ENCODE measurements at regions not wholly inside any gene's neighbourhood (a gene's known extent, or its start where the extent isn't known, plus 50 kb on each side); places are given as distances from the start of the nearest gene placed in this dataset.
"Not testable (repeated sequence)": the region's sequence is repeated elsewhere in the genome, so short reads cannot be mapped to it uniquely, and the experiment has no call there.

GRCh38 chr2:59413751-59414570 is 1139.5 kb downstream of the BCL11A start:
- no peak for DNase-seq (ENCODE audit: low spot score)
- ATAC-seq, result no peak

- ATAC-seq (no peak), DNase-seq (ENCODE audit: low spot score) (no peak)
These were observed 1154.3 kb downstream of the BCL11A start for GRCh38 chr2:59399126-59399525.

- ATAC-seq, result no peak
- no peak for DNase-seq (ENCODE audit: low spot score)
These were observed 1155.4 kb downstream of the BCL11A start for GRCh38 chr2:59398081-59398480.

GRCh38 chr2:59395119-59395518 is 1154.0 kb upstream of the FANCL start:
- ATAC-seq, result no peak
- DNase-seq (ENCODE audit: low spot score), result no peak

- no peak for DNase-seq (ENCODE audit: low spot score)
- no peak for ATAC-seq
These were observed 1150.8 kb upstream of the FANCL start for GRCh38 chr2:59391896-59392295.

GRCh38 chr2:59390581-59390980 is 1149.5 kb upstream of the FANCL start:
- ATAC-seq, result no peak
- no peak for DNase-seq (ENCODE audit: low spot score)

GRCh38 chr2:59389240-59389639 is 1148.1 kb upstream of the FANCL start:
- no peak for ATAC-seq
- no peak for DNase-seq (ENCODE audit: low spot score)

- DNase-seq (ENCODE audit: low spot score) (no peak), ATAC-seq (no peak)
These were observed 1144.8 kb upstream of the FANCL start for GRCh38 chr2:59385971-59386370.

GRCh38 chr2:59383473-59383872 is 1142.3 kb upstream of the FANCL start:
- DNase-seq (ENCODE audit: low spot score) (no peak), ATAC-seq (no peak)

GRCh38 chr2:59378127-59378526 is 1137.0 kb upstream of the FANCL start:
- ATAC-seq (no peak), DNase-seq (ENCODE audit: low spot score) (no peak)

- ATAC-seq, result no peak
- no peak for DNase-seq (ENCODE audit: low spot score)
These were observed 1125.2 kb upstream of the FANCL start for GRCh38 chr2:59366288-59366687.

GRCh38 chr2:59354498-59354897 is 1113.4 kb upstream of the FANCL start:
- DNase-seq (ENCODE audit: low spot score) (no peak), ATAC-seq (no peak)

GRCh38 chr2:59353306-59353921 is 1112.3 kb upstream of the FANCL start:
- no peak for ATAC-seq
- DNase-seq (ENCODE audit: low spot score), result no peak

GRCh38 chr2:59342166-59342565 is 1101.0 kb upstream of the FANCL start:
- ATAC-seq, result no peak
- no peak for DNase-seq (ENCODE audit: low spot score)

- no peak for DNase-seq (ENCODE audit: low spot score)
These were observed 1098.7 kb upstream of the FANCL start for GRCh38 chr2:59339837-59340207.

GRCh38 chr2:59339121-59339836 is 1098.2 kb upstream of the FANCL start:
- DNase-seq (ENCODE audit: low spot score) (no peak), ATAC-seq (no peak)

More at GRCh38 chr2:59339837-59340207, 1098.7 kb upstream of the FANCL start:
- no peak for ATAC-seq

- DNase-seq (ENCODE audit: low spot score) (no peak), ATAC-seq (no peak)
These were observed 1091.9 kb upstream of the FANCL start for GRCh38 chr2:59333007-59333406.

GRCh38 chr2:59326581-59327365 is 1085.6 kb upstream of the FANCL start:
- ATAC-seq; DNase-seq (ENCODE audit: low spot score): not testable (repeated sequence)

- ATAC-seq (no peak), DNase-seq (ENCODE audit: low spot score) (no peak)
These were observed 1081.7 kb upstream of the FANCL start for GRCh38 chr2:59322870-59323269.

GRCh38 chr2:59322005-59322404 is 1080.9 kb upstream of the FANCL start:
- ATAC-seq, result no peak
- DNase-seq (ENCODE audit: low spot score), result no peak

Measured in left lobe of liver (tissue), 2 donors.